ENCODE measurements at regions not wholly inside any gene's neighbourhood (a gene's known extent, or its start where the extent isn't known, plus 50 kb on each side); places are given as distances from the start of the nearest gene placed in this dataset.
"Not testable (repeated sequence)": the region's sequence is repeated elsewhere in the genome, so short reads cannot be mapped to it uniquely, and the experiment has no call there.

GRCh38 chr5:120082316-120083068, 381.6 kb upstream of the PRR16 start:
- DNase-seq (ENCODE audit: extremely low read depth, low read depth) = no peak

DNA sequence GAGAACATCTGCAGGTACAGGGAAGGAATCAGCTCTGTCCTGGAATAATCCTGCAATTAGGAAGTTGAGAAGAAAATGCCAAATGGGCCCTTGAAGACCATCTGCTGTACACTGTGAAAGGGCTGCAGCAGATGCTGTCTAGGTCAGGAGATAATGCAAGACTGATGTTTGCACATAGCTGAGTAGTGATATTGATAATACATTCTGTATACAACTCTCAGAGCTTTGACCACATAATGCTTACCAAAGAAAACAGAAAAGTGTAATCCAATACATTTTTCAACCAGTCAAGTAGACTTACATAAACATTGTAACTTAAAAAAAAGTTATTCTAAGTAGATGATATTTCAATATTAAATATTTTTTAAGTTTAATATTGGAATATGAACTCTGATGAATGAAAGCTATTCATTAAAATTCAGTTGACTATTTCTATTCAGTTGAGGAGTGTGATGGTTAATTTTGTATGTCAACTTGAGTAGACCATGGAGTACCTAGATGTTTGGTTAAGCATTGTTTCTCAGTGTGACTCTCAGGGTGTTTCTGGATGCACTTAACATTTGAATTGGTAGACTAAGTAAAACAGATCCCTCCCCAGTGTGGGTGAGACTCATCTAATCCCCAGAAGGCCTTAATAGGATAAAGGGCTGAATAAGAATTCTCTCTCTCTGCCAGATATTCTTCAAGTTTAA, 380.1 kb upstream of the PRR16 start:
- no peak for DNase-seq (ENCODE audit: extremely low read depth, low read depth)

DNA sequence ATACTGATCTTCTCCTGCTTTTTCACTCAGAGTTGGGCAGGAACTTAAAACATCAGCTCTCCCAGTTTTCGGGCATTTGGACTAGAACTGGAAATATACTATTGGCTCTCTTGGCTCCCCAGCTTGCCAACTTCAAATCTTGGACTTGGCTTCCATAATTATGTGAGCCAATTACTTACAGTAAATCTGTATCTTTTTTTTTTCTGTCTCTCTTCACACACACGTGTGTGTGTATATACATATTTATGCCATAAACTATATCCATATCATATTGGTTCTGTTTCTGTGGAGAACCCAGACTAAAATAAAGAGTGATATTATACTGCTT, 379.6 kb upstream of the PRR16 start:
- no peak for DNase-seq (ENCODE audit: extremely low read depth, low read depth)

DNA sequence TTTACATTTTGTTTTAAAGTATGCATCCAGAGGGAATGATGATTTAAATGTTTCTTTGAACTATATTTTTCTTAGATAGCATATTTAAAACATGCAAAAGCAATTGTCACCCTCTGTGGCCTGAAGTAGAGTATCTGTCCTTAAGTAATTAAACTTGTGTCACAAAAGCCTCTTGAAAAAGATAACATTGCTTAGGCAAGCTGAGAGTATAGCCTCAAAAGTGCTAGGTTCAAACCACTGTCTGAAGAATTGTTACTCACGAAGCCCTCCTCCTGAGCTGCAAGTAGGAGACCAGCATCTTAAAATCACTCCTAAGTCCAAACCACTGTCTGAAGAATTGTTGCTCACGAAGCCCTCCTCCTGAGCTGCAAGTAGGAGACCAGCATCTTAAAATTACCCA, 378.0 kb upstream of the PRR16 start:
- no peak for DNase-seq (ENCODE audit: extremely low read depth, low read depth)

GRCh38 chr5:120088412-120088811, 375.7 kb upstream of the PRR16 start:
- DNase-seq (ENCODE audit: extremely low read depth, low read depth) = no peak

- no peak for DNase-seq (ENCODE audit: extremely low read depth, low read depth)
Observed at GRCh38 chr5:120088836-120089235, 375.3 kb upstream of the PRR16 start.

GRCh38 chr5:120091376-120091948, 372.6 kb upstream of the PRR16 start:
- no peak for DNase-seq (ENCODE audit: extremely low read depth, low read depth)

DNA sequence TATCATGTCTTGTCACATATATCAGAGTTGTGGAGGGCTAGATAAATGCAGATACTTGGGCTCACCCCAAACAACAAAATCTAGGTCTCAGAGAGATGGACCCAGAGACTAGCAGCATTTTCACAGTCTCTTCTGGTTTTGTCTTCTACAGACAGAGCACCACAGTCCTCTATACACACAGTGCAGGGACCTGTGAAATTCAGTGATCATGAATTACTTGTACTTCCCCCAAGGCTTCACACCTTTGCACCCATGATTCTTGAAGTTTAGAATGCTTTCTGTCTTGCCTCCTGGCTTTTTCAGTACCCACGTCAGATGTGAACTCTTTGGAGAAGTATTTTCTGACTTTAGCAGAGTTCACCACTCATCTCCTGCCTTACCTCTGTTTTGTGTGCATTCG, 371.5 kb upstream of the PRR16 start:
- DNase-seq (ENCODE audit: extremely low read depth, low read depth) = no peak

GRCh38 chr5:120093178-120093577, 370.9 kb upstream of the PRR16 start:
- DNase-seq (ENCODE audit: extremely low read depth, low read depth) = no peak

- DNase-seq (ENCODE audit: extremely low read depth, low read depth) = peak; percentile 6
Observed at GRCh38 chr5:120096413-120096812, 367.7 kb upstream of the PRR16 start.

DNA sequence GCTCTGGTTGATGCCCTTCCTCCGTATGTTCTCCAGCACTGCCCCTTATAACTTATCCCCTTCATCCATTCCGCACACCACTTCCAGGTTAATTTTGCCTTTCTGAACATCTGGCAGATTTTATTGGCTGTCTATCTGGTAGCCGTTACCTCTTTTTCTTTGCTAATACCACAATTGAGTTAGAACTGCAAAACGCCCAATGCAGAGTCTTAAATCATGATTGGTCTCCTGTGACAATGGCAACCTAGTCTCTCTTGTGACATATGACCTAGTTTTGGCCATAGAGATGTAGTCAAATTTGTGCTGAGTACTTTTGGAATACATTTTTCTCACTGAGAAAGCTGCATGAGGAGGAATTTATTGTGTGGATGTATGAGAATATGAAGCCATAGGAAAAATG, 365.7 kb upstream of the PRR16 start:
- no peak for DNase-seq (ENCODE audit: extremely low read depth, low read depth)

DNA sequence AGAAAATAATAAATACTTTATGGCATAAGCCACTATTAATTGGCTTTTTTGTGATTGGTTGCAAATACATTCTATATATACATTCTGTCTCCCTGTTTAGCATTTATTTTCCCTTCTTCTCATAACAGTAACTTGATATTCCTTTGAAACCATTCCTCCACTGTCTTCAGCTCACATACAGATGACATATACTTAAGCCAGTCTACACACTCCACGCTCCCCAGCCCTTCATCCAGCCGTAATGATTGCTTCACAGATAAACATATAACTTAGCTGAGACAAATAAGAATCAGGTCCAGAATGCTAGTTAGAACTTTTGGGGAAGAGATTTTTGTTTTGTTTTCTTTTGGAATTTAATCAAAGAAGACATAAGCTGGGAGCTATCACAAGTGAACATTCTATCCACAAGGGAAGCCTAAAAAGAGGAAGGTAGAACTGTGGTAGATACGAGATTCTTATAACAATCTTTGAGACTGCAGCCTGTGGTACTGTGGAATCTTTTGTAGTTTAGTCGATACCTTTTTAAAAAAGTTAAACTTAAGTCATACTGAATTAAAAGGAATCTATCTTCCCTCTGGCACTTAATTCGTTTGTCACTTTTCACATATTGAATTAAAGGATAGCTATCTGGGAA, 365.1 kb upstream of the PRR16 start:
- DNase-seq (ENCODE audit: extremely low read depth, low read depth) = no peak

DNA sequence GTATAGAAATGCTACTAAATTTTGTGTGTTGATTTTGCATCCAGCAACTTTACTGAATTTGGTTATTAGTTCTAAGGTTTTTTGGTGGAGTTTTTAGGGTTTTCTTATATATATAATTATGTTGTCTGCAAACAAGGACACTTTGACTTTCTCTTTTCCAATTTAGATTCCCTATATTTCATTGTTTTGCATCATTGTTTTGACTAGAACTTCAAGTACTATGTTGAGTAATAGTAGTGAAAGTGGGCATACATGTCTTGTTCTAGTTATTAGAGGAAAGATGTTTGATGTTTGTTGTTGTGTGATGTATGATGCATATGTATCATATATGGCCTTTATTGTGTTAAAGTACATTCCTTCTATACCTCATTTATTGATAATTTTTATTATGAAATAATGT, 362.3 kb upstream of the PRR16 start:
- DNase-seq (ENCODE audit: extremely low read depth, low read depth) = no peak

DNA sequence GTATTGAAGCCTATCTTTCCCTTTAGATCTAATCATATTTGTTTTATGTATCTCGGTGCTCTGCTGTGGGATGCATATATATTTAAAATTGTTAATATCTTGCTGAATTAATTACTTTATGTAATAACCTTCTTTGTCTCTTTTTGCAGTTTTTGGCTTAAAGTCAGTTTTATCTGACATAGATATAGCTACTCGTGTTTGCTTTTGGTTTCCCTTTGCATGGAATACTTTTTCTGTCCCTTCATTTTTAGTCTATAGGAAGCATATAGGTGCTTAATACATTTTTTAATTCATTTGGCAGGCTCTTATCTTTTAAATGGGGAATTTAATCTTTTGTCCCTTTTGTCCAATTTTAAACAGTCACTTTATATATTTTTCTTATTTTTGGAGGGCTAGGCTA, 360.6 kb upstream of the PRR16 start:
- DNase-seq (ENCODE audit: extremely low read depth, low read depth) = no peak

- no peak for DNase-seq (ENCODE audit: extremely low read depth, low read depth)
Observed at GRCh38 chr5:120106912-120107525, 357.1 kb upstream of the PRR16 start.

DNA sequence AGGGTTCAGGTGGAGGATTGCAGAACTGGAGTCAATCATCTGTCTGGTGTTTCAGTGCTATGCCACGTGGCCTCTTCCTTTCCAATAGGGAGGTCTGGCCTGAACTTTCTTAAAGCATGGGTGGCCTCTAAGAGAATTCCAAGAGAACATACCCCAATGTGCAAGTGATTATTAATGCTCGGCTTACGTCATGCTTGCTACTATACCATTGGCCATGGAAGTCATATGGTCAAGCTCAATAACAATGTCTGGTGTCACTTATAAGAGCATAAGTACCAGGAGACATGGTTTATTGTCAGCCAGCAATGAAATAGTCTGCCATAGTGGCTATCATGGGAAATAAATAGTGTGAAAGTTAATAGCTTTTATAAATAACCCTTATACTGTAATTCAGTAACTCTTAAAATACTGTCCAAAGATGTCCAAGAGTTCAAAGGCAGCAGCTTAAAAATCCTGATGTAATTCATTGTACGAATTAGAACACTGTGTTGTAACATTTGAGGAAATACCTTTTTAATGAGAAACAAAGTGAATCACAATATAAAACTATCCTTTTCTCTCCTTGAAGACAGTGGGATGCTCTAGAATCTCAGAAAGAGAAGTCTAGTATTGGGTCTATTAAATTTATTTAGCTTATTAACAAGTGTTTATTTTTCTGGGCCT, 355.4 kb upstream of the PRR16 start:
- DNase-seq (ENCODE audit: extremely low read depth, low read depth) = no peak

GRCh38 chr5:120122703-120123102, 341.4 kb upstream of the PRR16 start:
- DNase-seq (ENCODE audit: extremely low read depth, low read depth) = no peak

DNA sequence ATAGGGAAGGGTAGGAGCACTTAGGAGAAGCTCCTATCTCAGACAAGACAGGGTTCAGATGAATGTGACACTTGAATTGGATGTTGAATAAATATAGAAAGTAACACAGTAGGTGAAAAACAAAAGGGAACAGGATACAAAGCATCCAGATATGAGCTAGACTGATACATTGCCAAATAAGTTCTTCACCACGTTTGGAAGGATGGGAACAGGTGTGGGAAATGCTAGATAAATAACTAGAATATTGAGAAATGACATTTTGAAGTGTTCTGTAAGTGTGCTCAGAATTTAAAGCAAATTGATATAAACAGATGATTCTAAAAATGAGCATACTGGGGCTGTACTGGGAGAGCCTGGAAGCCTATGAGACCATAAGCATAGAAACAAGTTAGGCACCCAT, 340.1 kb upstream of the PRR16 start:
- no peak for DNase-seq (ENCODE audit: extremely low read depth, low read depth)

DNA sequence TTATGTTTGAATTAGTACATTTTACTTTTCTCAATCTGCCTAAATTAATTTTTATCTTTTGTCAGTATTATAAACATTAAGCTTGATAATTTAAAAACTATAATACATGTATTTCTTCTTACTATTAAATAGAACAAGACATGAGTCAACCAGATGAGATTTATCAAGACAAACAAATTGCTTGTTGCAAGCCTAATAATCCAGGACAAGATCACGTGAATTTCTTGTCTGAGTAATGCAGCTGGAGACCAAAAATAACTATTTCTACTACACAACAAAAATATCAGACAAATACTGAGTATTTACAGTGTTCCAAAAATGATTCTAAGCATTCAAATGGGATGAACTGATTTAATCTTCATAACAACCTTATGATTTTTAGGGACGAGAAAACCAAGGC, 339.1 kb upstream of the PRR16 start:
- DNase-seq (ENCODE audit: extremely low read depth, low read depth) = no peak

GRCh38 chr5:120132347-120132746, 331.8 kb upstream of the PRR16 start:
- DNase-seq (ENCODE audit: extremely low read depth, low read depth) = not testable (repeated sequence)

- no peak for DNase-seq (ENCODE audit: extremely low read depth, low read depth)
Observed at GRCh38 chr5:120134944-120135343, 329.2 kb upstream of the PRR16 start.

Data from NCI-H460 (cell line).